Stimulated activated CD4-positive, alpha-beta T cell treated with anti-CD3 and anti-CD28 coated beads, Interleukin-15, amount 100 ng/mL, for 24 hours (primary cell): ENCODE measurements at regions not wholly inside any gene's neighbourhood (a gene's known extent, or its start where the extent isn't known, plus 50 kb on each side); places are given as distances from the start of the nearest gene placed in this dataset.

Experiments used
- DNase-seq: peaks from one replicate; pipeline ENCODE4 v3.0.0-alpha.2; 2020

GRCh38 chr1:201778279-201779065 lies 50.5 kb upstream of the IPO9 start:
- no peak for DNase-seq
